Right lung (tissue), 2 donors: ENCODE measurements at regions not wholly inside any gene's neighbourhood (a gene's known extent, or its start where the extent isn't known, plus 50 kb on each side); places are given as distances from the start of the nearest gene placed in this dataset.
"Not testable (repeated sequence)": the region's sequence is repeated elsewhere in the genome, so short reads cannot be mapped to it uniquely, and the experiment has no call there.

ENCODE experiments used
- DNase-seq, 2 donors: peaks; one replicate each; pipeline ENCODE4 v3.0.0-alpha.2; 2013

- no peak for DNase-seq
These were observed 264.9 kb downstream of the CCER1 start for GRCh38 chr12:90690120-90690519.

GRCh38 chr12:90687682-90688081 is 267.3 kb downstream of the CCER1 start:
- not testable (repeated sequence) for DNase-seq

- no peak for DNase-seq
These were observed 271.1 kb downstream of the CCER1 start for GRCh38 chr12:90683871-90684270.

- DNase-seq: no peak
These were observed 272.6 kb downstream of the CCER1 start for GRCh38 chr12:90682398-90682797.

- no peak for DNase-seq
These were observed 275.3 kb downstream of the CCER1 start for GRCh38 chr12:90679674-90680073.

GRCh38 chr12:90677552-90677951 is 277.4 kb downstream of the CCER1 start:
- DNase-seq: no peak

GRCh38 chr12:90677055-90677454 is 277.9 kb downstream of the CCER1 start:
- DNase-seq: no peak

GRCh38 chr12:90675106-90675505 is 279.9 kb downstream of the CCER1 start:
- DNase-seq: no peak

GRCh38 chr12:90672081-90672480 is 282.9 kb downstream of the CCER1 start:
- no peak for DNase-seq

GRCh38 chr12:90663949-90664348 is 291.0 kb downstream of the CCER1 start:
- not testable (repeated sequence) for DNase-seq

GRCh38 chr12:90659060-90659459 is 295.9 kb downstream of the CCER1 start:
- DNase-seq: no peak

- no peak for DNase-seq
These were observed 301.9 kb downstream of the CCER1 start for GRCh38 chr12:90653040-90653439.

- DNase-seq: no peak
These were observed 302.7 kb downstream of the CCER1 start for GRCh38 chr12:90652280-90652679.

- DNase-seq: no peak
These were observed 309.8 kb downstream of the CCER1 start for GRCh38 chr12:90645181-90645580.

- DNase-seq: no peak
These were observed 323.3 kb downstream of the CCER1 start for GRCh38 chr12:90631591-90632212.

GRCh38 chr12:90630006-90630405 is 325.0 kb downstream of the CCER1 start:
- no peak for DNase-seq

GRCh38 chr12:90628213-90628612 is 326.8 kb downstream of the CCER1 start:
- no peak for DNase-seq

- no peak for DNase-seq
These were observed 327.6 kb downstream of the CCER1 start for GRCh38 chr12:90627180-90627896.

GRCh38 chr12:90622431-90622830 is 332.5 kb downstream of the CCER1 start:
- no peak for DNase-seq

GRCh38 chr12:90621927-90622326 is 333.0 kb downstream of the CCER1 start:
- DNase-seq: no peak

- no peak for DNase-seq
These were observed 335.0 kb downstream of the CCER1 start for GRCh38 chr12:90619943-90620342.

GRCh38 chr12:90618586-90618985 is 336.4 kb downstream of the CCER1 start:
- DNase-seq: no peak

- DNase-seq: no peak
These were observed 343.1 kb downstream of the CCER1 start for GRCh38 chr12:90611891-90612290.

GRCh38 chr12:90611048-90611447 is 343.9 kb downstream of the CCER1 start:
- peak in 1 of 2 donors; percentile 1 for DNase-seq
